ENCODE measurements at regions not wholly inside any gene's neighbourhood (a gene's known extent, or its start where the extent isn't known, plus 50 kb on each side); places are given as distances from the start of the nearest gene placed in this dataset.
A peak's percentile ranks its signal among the peaks of the same experiment; 100 is the strongest.
"Not testable (repeated sequence)": the region's sequence is repeated elsewhere in the genome, so short reads cannot be mapped to it uniquely, and the experiment has no call there.

DNA sequence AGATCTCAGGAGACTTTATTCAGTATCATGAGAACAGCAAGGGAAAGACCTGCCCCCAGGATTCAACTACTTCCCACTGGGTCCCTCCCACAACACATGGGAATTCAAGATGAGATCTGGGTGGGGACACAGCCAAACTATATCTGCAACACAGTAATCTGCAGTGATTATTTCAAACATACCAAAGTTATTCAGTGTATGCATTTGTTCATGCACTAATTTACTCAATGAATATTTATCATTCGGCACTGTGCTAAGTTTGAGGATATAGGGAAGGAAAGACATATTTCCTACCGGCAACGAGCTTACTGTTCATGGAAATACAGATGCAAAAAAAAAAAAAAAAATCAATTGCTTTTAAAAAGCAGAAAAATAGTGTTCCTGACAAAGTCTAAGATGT lies 91.6 kb upstream of the IMMP2L start:
- Histone ChIP-seq H3K27me3 (ENCODE audit: control insufficient read depth, insufficient read depth) (no peaks in the 10 kb centered on the region), H3K9me3 (ENCODE audit: control insufficient read depth, low read length) (no peaks in the 10 kb centered on the region), H3K4me1 (ENCODE audit: control insufficient read depth, insufficient read depth, low read length) (no peaks in the 10 kb centered on the region), H3K4me3 (ENCODE audit: low read length) (no peak overlapping the region), H3K27ac (ENCODE audit: low read length) (no peak overlapping the region)
- 91% methylated on average over 3 of the region's 3 CpGs for WGBS
- ATAC-seq (no peak), DNase-seq (no peak)
- intact Hi-C loops (cut with DNase I): no loop called here

DNA sequence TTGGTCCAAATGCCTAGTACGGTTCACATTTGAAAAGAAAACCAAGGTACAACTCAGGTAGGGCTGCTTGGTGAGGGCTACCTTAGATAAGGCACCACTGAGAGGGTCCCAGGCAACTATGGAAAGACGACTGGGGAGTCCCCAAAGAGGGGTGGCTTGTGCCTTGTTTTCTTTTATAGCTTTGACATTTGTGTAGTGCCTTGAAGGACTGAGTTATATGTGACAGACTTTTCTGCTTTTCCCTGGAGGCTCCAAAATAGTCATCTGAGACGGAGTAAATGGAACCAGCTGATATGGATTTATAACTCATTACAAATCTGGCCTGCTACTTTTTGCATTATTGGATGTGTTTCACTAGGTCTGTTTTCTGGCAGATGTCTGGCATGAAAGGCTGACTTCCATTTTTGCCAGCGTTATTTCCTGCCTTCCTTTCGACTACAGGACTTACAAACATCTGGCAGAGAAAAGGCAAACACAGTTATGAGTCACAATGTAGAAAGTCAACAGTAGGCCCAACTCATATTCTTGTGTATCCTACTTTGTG lies 88.2 kb upstream of the IMMP2L start:
- Histone ChIP-seq H3K4me1 (ENCODE audit: control insufficient read depth, insufficient read depth, low read length) (no peaks in the 10 kb centered on the region), H3K4me3 (ENCODE audit: low read length) (no peak overlapping the region), H3K27ac (ENCODE audit: low read length) (no peak overlapping the region), H3K27me3 (ENCODE audit: control insufficient read depth, insufficient read depth) (no peaks in the 10 kb centered on the region), H3K9me3 (ENCODE audit: control insufficient read depth, low read length) (no peaks in the 10 kb centered on the region)
- intact Hi-C loops (cut with DNase I): no loop called here
- ATAC-seq: no peak
- DNase-seq: no peak
- WGBS: 52% methylated on average over 5 of the region's 5 CpGs

DNA sequence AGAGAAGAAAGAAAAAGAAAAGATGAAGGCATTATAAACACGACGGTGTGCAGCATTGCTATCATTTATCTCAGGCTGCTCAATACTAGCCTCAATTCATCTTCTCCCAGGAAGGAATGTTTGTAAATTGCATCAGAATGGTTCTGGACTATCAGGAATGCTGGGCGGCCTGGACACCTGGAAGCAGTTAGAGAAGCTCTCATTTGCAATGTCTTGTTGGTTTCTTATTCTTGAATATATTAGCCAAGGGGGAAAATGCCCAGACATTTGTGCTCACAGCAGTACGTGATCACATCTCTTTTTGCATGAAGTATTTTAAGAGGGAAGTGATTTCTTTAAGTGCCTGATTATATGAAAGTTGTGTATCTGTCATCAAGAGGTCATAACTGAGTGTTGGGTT lies 85.6 kb upstream of the IMMP2L start:
- H3K27me3 ChIP-seq (ENCODE audit: control insufficient read depth, insufficient read depth): no peaks in the 10 kb centered on the region
- ATAC-seq: no peak
- H3K27ac ChIP-seq (ENCODE audit: low read length): no peak overlapping the region
- H3K9me3 ChIP-seq (ENCODE audit: control insufficient read depth, low read length): no peaks in the 10 kb centered on the region
- 82% methylated on average over 4 of the region's 4 CpGs for WGBS
- H3K4me3 ChIP-seq (ENCODE audit: low read length): no peak overlapping the region
- DNase-seq: no peak
- no peaks in the 10 kb centered on the region for H3K4me1 ChIP-seq (ENCODE audit: control insufficient read depth, insufficient read depth, low read length)
- intact Hi-C loops (cut with DNase I): no loop called here

DNA sequence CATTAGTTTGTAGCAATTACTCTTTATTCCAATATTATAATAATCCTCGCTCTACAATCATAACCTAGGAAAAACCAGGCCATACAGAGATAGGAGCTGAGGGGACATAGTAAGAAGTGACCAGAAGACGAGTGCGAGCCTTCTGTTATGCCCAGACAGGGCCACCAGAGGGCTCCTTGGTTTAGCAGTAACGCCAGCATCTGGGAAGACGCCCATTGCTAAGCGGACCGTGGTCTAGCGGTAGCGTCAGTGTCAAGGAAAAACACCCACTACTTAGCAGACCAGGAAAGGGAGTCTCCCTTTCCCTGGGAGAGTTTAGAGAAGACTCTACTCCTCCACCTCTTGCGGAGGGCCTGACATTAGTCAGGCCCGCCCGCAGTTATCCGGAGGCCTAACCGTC lies 82.3 kb upstream of the IMMP2L start:
- ATAC-seq; intact Hi-C loops (cut with DNase I); DNase-seq: not testable (repeated sequence)

DNA sequence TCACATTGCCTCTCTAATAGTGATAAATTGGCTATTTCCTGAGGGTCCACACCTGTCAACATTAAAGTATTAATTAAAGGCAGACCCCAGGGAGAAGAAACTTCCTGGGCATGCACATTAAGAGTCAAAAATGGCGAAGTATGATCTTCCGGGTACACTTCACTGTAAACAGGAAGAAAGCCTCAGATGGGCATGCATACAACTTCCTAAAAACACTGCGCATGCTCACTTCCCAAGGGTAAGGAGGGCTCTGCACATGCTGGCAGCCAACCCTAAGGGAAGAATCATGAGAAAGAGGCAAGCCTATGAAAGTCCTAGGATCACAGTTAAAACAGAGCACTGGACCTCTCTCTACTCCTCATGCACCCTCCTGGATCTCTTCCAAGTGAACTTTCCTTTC lies 80.1 kb upstream of the IMMP2L start:
- intact Hi-C loops (cut with DNase I): no loop called here
- Histone ChIP-seq H3K27ac (ENCODE audit: low read length) (no peak overlapping the region), H3K4me1 (ENCODE audit: control insufficient read depth, insufficient read depth, low read length) (no peaks in the 10 kb centered on the region), H3K27me3 (ENCODE audit: control insufficient read depth, insufficient read depth) (no peaks in the 10 kb centered on the region), H3K9me3 (ENCODE audit: control insufficient read depth, low read length) (no peaks in the 10 kb centered on the region), H3K4me3 (ENCODE audit: low read length) (no peak overlapping the region)
- DNase-seq (no peak), ATAC-seq (no peak)
- WGBS: 69% methylated on average over 3 of the region's 3 CpGs

More for the DNA sequence above, 82.3 kb upstream of the IMMP2L start:
- not testable (repeated sequence) for H3K27ac ChIP-seq (ENCODE audit: low read length); H3K9me3 ChIP-seq (ENCODE audit: control insufficient read depth, low read length); H3K4me1 ChIP-seq (ENCODE audit: control insufficient read depth, insufficient read depth, low read length); H3K4me3 ChIP-seq (ENCODE audit: low read length); H3K27me3 ChIP-seq (ENCODE audit: control insufficient read depth, insufficient read depth)
- WGBS: 94% methylated on average over 14 of the region's 14 CpGs

DNA sequence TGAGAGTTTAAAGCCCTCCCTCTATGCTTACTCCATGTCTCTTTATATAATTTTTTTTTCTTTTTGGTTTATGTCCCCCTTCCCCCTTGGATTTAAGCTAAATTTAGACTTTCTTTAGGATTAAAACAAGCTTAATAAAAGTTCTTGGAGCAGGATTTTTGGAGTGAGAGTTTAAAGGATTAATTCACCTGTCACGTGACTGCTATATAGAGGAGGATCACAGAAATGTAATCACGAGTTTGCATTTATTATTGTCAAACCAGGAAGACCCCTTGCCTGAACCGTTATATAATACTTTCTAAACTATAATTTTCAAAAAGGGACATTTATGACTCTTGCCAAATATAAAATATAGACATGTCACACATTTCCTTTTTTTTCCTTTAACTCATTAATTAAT lies 78.1 kb upstream of the IMMP2L start:
- H3K27ac ChIP-seq (ENCODE audit: low read length): no peak overlapping the region
- 50% methylated on average over 3 of the region's 3 CpGs for WGBS
- intact Hi-C loops (cut with DNase I): no loop called here

DNA sequence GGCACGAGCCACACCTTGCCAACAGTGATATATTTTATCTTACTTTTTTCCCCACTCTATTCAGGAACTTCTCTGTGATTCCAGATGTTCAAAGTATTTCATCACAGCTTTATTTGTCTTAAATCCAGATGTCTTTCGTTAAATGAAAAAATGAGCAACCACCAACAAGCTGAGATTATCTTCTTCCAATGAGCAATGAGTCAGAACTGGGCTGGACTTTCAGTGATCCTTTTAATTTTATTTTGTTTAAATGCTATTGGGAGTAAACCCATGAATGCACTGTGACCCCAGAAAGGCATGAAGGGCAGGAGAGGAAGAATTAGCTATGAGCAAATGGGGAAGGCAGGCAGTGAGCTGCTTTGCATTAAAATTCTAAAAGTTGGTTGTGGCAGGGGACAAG lies 77.6 kb upstream of the IMMP2L start:
- peak; percentile 69 to 84 for ATAC-seq
- H3K9me3 ChIP-seq (ENCODE audit: control insufficient read depth, low read length): no peaks in the 10 kb centered on the region
- no peak overlapping the region for H3K4me3 ChIP-seq (ENCODE audit: low read length)
- DNase-seq: no peak
- intact Hi-C loops (cut with DNase I): no loop called here
- WGBS: 44% methylated on average over 2 of the region's 2 CpGs
- no peaks in the 10 kb centered on the region for H3K27me3 ChIP-seq (ENCODE audit: control insufficient read depth, insufficient read depth)
- H3K4me1 ChIP-seq (ENCODE audit: control insufficient read depth, insufficient read depth, low read length): no peaks in the 10 kb centered on the region
- no peak overlapping the region for H3K27ac ChIP-seq (ENCODE audit: low read length)

More for the DNA sequence above, 78.1 kb upstream of the IMMP2L start:
- no peaks in the 10 kb centered on the region for H3K9me3 ChIP-seq (ENCODE audit: control insufficient read depth, low read length)
- DNase-seq: no peak
- H3K4me3 ChIP-seq (ENCODE audit: low read length): no peak overlapping the region
- no peaks in the 10 kb centered on the region for H3K27me3 ChIP-seq (ENCODE audit: control insufficient read depth, insufficient read depth)
- no peak for ATAC-seq
- no peaks in the 10 kb centered on the region for H3K4me1 ChIP-seq (ENCODE audit: control insufficient read depth, insufficient read depth, low read length)

DNA sequence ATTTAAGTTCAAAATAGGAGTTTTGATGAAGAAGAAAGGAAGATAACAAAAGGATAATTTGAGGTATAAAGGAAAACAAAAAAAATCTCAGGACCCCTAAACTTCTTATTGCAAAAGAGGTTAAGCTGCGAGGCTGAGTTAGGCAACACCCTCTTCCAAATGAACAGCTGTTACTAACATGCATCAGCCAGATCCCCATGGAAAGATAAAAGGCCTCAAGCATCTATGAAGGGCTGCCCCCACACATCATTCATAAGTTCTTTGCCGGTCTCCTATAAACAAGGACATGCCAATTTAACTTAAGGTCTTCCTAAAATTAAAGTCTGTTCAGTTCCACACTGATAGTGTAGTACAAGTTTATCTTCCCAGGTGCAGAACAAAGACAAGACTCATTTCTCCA lies 75.8 kb upstream of the IMMP2L start:
- intact Hi-C loops (cut with DNase I): no loop called here
- no peaks in the 10 kb centered on the region for H3K4me1 ChIP-seq (ENCODE audit: control insufficient read depth, insufficient read depth, low read length)
- no peaks in the 10 kb centered on the region for H3K9me3 ChIP-seq (ENCODE audit: control insufficient read depth, low read length)
- no peaks in the 10 kb centered on the region for H3K27me3 ChIP-seq (ENCODE audit: control insufficient read depth, insufficient read depth)
- ATAC-seq: no peak
- WGBS: 33% methylated on average over 2 of the region's 2 CpGs
- DNase-seq: no peak
- no peak overlapping the region for H3K27ac ChIP-seq (ENCODE audit: low read length)
- no peak overlapping the region for H3K4me3 ChIP-seq (ENCODE audit: low read length)

DNA sequence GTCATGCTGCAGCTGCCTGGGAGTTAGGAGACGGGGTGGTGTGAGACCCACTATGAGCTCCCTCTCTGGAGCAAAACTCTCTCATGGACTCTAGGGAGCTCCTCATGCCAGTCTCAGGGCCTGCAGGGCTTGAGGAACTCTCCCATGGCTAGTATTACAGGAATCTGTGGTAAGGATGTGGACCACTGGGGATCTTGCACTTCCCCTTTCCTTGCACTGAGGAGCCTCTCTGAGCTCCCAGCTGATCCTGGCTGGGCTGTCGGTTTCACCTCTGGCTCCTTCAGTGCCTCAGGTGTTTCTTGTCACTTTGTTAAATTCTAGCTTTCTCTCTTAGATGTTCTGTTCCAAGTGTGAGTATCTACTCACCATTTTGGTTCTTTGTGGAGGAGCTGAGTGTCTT lies 71.6 kb upstream of the IMMP2L start:
- 67% methylated on average over 2 of the region's 2 CpGs for WGBS
- H3K27me3 ChIP-seq (ENCODE audit: control insufficient read depth, insufficient read depth): no peaks in the 10 kb centered on the region
- no peaks in the 10 kb centered on the region for H3K9me3 ChIP-seq (ENCODE audit: control insufficient read depth, low read length)
- no peak for DNase-seq
- H3K4me3 ChIP-seq (ENCODE audit: low read length): no peak overlapping the region
- intact Hi-C loops (cut with DNase I): no loop called here
- no peak overlapping the region for H3K27ac ChIP-seq (ENCODE audit: low read length)
- no peaks in the 10 kb centered on the region for H3K4me1 ChIP-seq (ENCODE audit: control insufficient read depth, insufficient read depth, low read length)
- no peak for ATAC-seq

DNA sequence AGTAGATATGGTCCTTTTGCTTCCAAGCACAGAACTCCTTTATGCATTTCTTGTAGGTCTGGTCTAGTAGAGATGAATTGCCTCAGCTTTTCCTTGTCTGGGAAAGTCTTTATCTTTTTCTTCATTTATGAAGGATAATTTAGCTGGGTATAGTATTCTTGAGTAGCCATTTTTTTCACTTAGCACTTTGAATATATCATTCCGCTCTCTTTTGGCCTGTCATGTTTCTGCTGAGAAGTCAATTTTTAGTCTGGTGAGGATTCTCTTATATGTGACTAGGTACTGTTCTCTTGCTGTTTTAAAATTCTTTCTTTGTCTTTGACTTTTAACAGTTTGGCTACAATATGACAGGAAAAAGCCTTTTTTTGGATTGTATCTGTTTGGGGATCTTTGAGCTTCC lies 68.6 kb upstream of the IMMP2L start:
- 97% methylated on average over 1 of the region's 1 CpG for WGBS
- H3K27ac ChIP-seq (ENCODE audit: low read length): no peak overlapping the region
- ATAC-seq (no peak), DNase-seq (no peak)
- no peaks in the 10 kb centered on the region for H3K27me3 ChIP-seq (ENCODE audit: control insufficient read depth, insufficient read depth)
- no peaks in the 10 kb centered on the region for H3K4me1 ChIP-seq (ENCODE audit: control insufficient read depth, insufficient read depth, low read length)
- H3K4me3 ChIP-seq (ENCODE audit: low read length): no peak overlapping the region
- no peaks in the 10 kb centered on the region for H3K9me3 ChIP-seq (ENCODE audit: control insufficient read depth, low read length)
- intact Hi-C loops (cut with DNase I): no loop called here

DNA sequence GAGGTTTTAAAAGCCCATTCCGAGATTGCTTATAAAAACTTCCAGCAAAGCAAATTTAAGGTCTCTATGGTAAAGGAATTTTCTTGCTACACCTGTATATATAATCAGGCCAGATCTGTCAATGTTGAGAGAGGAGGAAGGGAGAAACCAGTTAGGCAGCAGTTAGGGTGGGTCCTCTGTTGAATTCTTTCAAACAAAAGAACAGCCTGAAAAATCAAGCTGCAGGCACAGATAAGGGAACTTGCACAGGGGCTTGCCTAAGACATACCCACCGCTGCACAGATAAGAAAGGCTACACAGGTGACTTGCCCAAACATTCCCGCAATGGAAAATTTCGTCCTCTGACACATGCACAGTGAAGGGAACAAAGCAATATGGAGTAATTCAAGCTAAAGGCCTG lies 59.8 kb upstream of the IMMP2L start:
- Histone ChIP-seq H3K9me3 (ENCODE audit: control insufficient read depth, low read length) (no peaks in the 10 kb centered on the region), H3K27me3 (ENCODE audit: control insufficient read depth, insufficient read depth) (no peaks in the 10 kb centered on the region), H3K27ac (ENCODE audit: low read length) (no peak overlapping the region), H3K4me1 (ENCODE audit: control insufficient read depth, insufficient read depth, low read length) (no peaks in the 10 kb centered on the region), H3K4me3 (ENCODE audit: low read length) (no peak overlapping the region)
- 73% methylated on average over 4 of the region's 4 CpGs for WGBS
- intact Hi-C loops (cut with DNase I): no loop called here
- no peak for ATAC-seq
- no peak for DNase-seq
